Astrocyte (in vitro differentiated cells and primary cell): ENCODE measurements at regions not wholly inside any gene's neighbourhood (a gene's known extent, or its start where the extent isn't known, plus 50 kb on each side); places are given as distances from the start of the nearest gene placed in this dataset.
A peak's percentile ranks its signal among the peaks of the same experiment; 100 is the strongest.

Experiments
- DNase-seq: peaks from one replicate; pipeline ENCODE4 v3.0.0-alpha.2; 2010; ENCODE audit warnings: low read depth
- FAIRE-seq: peaks from 2 replicates; lab custom pipeline; 2011; peaks lifted over from hg19 to GRCh38; lab: Jason Lieb, UNC
- H2AFZ ChIP-seq: 2 replicates; pipeline ENCODE4 v1.6.0; 2012; ENCODE audit warnings: low read depth, low read length, inconsistent platforms
- H3K27ac ChIP-seq: 2 replicates; pipeline ENCODE4 v1.5.1; 2011; ENCODE audit warnings: low read depth, low read length, inconsistent platforms
- H3K27me3 ChIP-seq: 2 replicates; pipeline ENCODE4 v1.6.0; 2011; ENCODE audit warnings: low read length, inconsistent platforms; ENCODE audit not compliant: insufficient read depth
- H3K36me3 ChIP-seq: 2 replicates; pipeline ENCODE4 v1.5.1; 2011; ENCODE audit warnings: low read length, inconsistent platforms; ENCODE audit not compliant: insufficient read depth
- H3K4me1 ChIP-seq: 2 replicates; pipeline ENCODE4 v1.5.1; 2011; ENCODE audit warnings: low read length, inconsistent platforms; ENCODE audit not compliant: insufficient read depth
- H3K4me2 ChIP-seq: 2 replicates; pipeline ENCODE4 v1.6.0; 2012; ENCODE audit warnings: low read length, inconsistent platforms
- H3K4me3 ChIP-seq: 2 replicates; pipeline ENCODE4 v1.5.1; 2011; ENCODE audit warnings: low read depth, mild to moderate bottlenecking, low read length, inconsistent platforms; ENCODE audit not compliant: insufficient read depth
- H3K79me2 ChIP-seq: 2 replicates; pipeline ENCODE4 v1.6.0; 2012; ENCODE audit warnings: mild to moderate bottlenecking, low read length, inconsistent platforms; ENCODE audit not compliant: insufficient read depth
- H3K9ac ChIP-seq: 2 replicates; pipeline ENCODE4 v1.6.0; 2012; ENCODE audit warnings: mild to moderate bottlenecking, low read length, inconsistent platforms
- H3K9me3 ChIP-seq: 2 replicates; pipeline ENCODE4 v1.5.1; 2012; ENCODE audit warnings: low read depth, mild to moderate bottlenecking, low read length, inconsistent platforms; ENCODE audit not compliant: insufficient read depth
- H4K20me1 ChIP-seq: 2 replicates; pipeline ENCODE4 v1.6.0; 2012; ENCODE audit warnings: low read length, inconsistent platforms; ENCODE audit not compliant: insufficient read depth
- H3K27ac Mint-ChIP-seq: one replicate; pipeline ENCODE4 v1.8.0; 2021; ENCODE audit warnings: mild to moderate bottlenecking, mixed read lengths; ENCODE audit not compliant: unreplicated experiment
- H3K27me3 Mint-ChIP-seq: one replicate; pipeline ENCODE4 v1.8.0; 2021; ENCODE audit warnings: low read depth, mixed read lengths; ENCODE audit not compliant: unreplicated experiment
- H3K36me3 Mint-ChIP-seq: one replicate; pipeline ENCODE4 v1.8.0; 2021; ENCODE audit warnings: low read depth, mixed read lengths; ENCODE audit not compliant: unreplicated experiment
- H3K4me1 Mint-ChIP-seq: one replicate; pipeline ENCODE4 v1.8.0; 2021; ENCODE audit warnings: low read depth, mixed read lengths; ENCODE audit not compliant: unreplicated experiment
- H3K4me3 Mint-ChIP-seq: one replicate; pipeline ENCODE4 v1.8.0; 2021; ENCODE audit warnings: mild to moderate bottlenecking, moderate library complexity, mixed read lengths; ENCODE audit not compliant: unreplicated experiment
- H3K9me3 Mint-ChIP-seq: one replicate; pipeline ENCODE4 v1.8.0; 2021; ENCODE audit warnings: mild to moderate bottlenecking, mixed read lengths; ENCODE audit not compliant: unreplicated experiment
- EZH2 ChIP-seq: IDR thresholded peaks from 2 replicates; pipeline ENCODE4 v1.6.1; 2012; ENCODE audit warnings: mild to moderate bottlenecking, low read length, inconsistent platforms; ENCODE audit not compliant: insufficient read depth
- TF ChIP-seq, protein P1 (sequence below): IDR thresholded peaks from 2 replicates; pipeline ENCODE4 v1.5.1; 2011; ENCODE audit warnings: low read depth, mild to moderate bottlenecking, inconsistent platforms, low read length, moderate library complexity; ENCODE audit not compliant: insufficient read depth

DNA sequence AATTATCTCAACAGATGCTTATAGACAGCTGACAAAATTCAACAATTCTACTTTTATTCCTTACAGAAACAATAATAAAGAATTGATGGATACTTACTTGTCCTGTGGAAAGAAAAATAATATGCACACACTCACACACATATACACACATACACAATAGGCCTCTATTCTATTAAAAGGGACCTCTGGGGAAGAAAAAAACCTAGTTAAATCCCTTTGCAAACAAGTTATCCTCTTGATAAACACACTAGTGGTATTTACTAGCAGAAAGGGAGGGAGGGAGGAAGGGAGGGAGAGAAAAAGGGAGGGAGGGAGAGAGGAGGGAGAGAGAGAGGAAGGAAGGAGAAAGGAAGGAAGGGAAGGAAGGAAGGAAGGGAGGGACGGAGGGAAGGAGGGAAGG is 486.4 kb downstream of the HINT1 start:
- no peaks in the 10 kb centered on the region for H3K27me3 Mint-ChIP-seq

DNA sequence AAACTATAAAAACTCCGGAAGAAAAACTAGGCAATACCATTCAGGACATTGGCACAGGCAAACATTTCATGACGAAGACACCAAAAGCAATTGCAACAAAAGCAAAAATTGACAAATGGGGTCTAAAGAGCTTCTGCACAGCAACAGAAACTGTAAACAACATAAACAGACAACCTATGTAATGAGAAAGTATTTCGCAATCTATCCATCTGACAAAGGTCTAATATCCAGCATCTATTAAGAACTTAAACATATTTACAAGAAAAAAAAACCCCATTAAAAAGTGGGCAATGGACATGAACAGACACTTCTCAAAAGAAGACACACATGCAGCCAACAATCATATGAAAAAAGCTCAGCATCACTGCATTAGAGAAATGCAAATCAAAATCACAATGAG is 498.6 kb downstream of the HINT1 start:
- no peaks in the 10 kb centered on the region for H3K36me3 ChIP-seq
- no peaks in the 10 kb centered on the region for H3K9me3 ChIP-seq
- DNase-seq (no peak), FAIRE-seq (no peak)
- Mint-ChIP-seq H3K4me1 (no peaks in the 10 kb centered on the region), H3K9me3 (peaks cover 3% of the 10 kb centered on the region), H3K27ac (no peak overlapping the region), H3K4me3 (no peak overlapping the region), H3K36me3 (no peaks in the 10 kb centered on the region), H3K27me3 (no peaks in the 10 kb centered on the region)
- no peak overlapping the region for H2AFZ ChIP-seq
- no peaks in the 10 kb centered on the region for H3K79me2 ChIP-seq
- no peaks in the 10 kb centered on the region for H3K4me1 ChIP-seq
- H3K9ac ChIP-seq = no peak overlapping the region
- H3K27ac ChIP-seq = no peak overlapping the region
- H3K27me3 ChIP-seq = no peaks in the 10 kb centered on the region
- no peak overlapping the region for H3K4me3 ChIP-seq
- H3K4me2 ChIP-seq = no peak overlapping the region
- no peaks in the 10 kb centered on the region for H4K20me1 ChIP-seq
- TF ChIP-seq, protein P1, sequence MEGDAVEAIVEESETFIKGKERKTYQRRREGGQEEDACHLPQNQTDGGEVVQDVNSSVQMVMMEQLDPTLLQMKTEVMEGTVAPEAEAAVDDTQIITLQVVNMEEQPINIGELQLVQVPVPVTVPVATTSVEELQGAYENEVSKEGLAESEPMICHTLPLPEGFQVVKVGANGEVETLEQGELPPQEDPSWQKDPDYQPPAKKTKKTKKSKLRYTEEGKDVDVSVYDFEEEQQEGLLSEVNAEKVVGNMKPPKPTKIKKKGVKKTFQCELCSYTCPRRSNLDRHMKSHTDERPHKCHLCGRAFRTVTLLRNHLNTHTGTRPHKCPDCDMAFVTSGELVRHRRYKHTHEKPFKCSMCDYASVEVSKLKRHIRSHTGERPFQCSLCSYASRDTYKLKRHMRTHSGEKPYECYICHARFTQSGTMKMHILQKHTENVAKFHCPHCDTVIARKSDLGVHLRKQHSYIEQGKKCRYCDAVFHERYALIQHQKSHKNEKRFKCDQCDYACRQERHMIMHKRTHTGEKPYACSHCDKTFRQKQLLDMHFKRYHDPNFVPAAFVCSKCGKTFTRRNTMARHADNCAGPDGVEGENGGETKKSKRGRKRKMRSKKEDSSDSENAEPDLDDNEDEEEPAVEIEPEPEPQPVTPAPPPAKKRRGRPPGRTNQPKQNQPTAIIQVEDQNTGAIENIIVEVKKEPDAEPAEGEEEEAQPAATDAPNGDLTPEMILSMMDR = no peak
- TF ChIP-seq EZH2 = no peak

More for the DNA sequence above, 486.4 kb downstream of the HINT1 start:
- Mint-ChIP-seq H3K9me3 (no peaks in the 10 kb centered on the region), H3K36me3 (no peaks in the 10 kb centered on the region), H3K4me1 (no peaks in the 10 kb centered on the region), H3K4me3 (no peak overlapping the region), H3K27ac (no peak overlapping the region)
- Histone ChIP-seq H3K36me3 (no peaks in the 10 kb centered on the region), H3K4me2 (no peak overlapping the region), H3K79me2 (no peaks in the 10 kb centered on the region), H3K27ac (no peak overlapping the region), H3K9me3 (no peaks in the 10 kb centered on the region), H3K4me1 (no peaks in the 10 kb centered on the region), H4K20me1 (no peaks in the 10 kb centered on the region), H3K9ac (no peak overlapping the region), H3K4me3 (no peak overlapping the region), H3K27me3 (no peaks in the 10 kb centered on the region), H2AFZ (no peak overlapping the region)
- TF ChIP-seq, protein P1 = no peak
- TF ChIP-seq EZH2 = no peak
- no peak for FAIRE-seq
- no peak for DNase-seq

DNA sequence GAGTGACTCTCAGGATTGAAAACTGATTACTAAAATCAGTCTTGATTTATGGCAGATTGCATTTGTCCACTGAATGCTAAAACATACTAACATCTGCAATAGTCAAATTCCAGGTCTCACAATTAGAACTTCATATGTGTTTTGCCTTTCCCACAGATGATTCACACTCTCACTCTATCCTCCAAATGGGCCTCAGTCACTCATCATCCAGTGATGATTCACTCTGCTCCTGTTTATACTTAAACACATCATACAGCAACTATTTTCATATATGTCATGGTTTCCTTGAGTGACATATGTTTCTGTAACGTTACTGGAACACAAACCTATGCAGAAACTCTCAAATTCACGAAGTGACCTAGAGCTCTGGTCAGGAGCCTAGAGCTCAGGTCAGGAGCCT is 512.9 kb downstream of the HINT1 start:
- no peak for FAIRE-seq
- no peaks in the 10 kb centered on the region for H3K27me3 ChIP-seq
- Mint-ChIP-seq H3K36me3 (no peaks in the 10 kb centered on the region), H3K27ac (peak overlapping the region; percentile 78), H3K27me3 (no peaks in the 10 kb centered on the region), H3K4me1 (peaks cover 13% of the 10 kb centered on the region), H3K9me3 (peaks cover 3% of the 10 kb centered on the region), H3K4me3 (no peak overlapping the region)
- H3K79me2 ChIP-seq = no peaks in the 10 kb centered on the region
- no peaks in the 10 kb centered on the region for H4K20me1 ChIP-seq
- no peak overlapping the region for H2AFZ ChIP-seq
- H3K9me3 ChIP-seq = no peaks in the 10 kb centered on the region
- peak overlapping the region; percentile 18 for H3K4me2 ChIP-seq
- peak overlapping the region; percentile 61 for H3K27ac ChIP-seq
- no peak for TF ChIP-seq EZH2
- TF ChIP-seq, protein P1 = no peak
- H3K4me3 ChIP-seq = no peak overlapping the region
- H3K9ac ChIP-seq = no peak overlapping the region
- DNase-seq = peak; percentile 83
- H3K4me1 ChIP-seq = peaks cover 5% of the 10 kb centered on the region
- no peaks in the 10 kb centered on the region for H3K36me3 ChIP-seq
